ENCODE measurements at regions not wholly inside any gene's neighbourhood (a gene's known extent, or its start where the extent isn't known, plus 50 kb on each side); places are given as distances from the start of the nearest gene placed in this dataset.

DNA sequence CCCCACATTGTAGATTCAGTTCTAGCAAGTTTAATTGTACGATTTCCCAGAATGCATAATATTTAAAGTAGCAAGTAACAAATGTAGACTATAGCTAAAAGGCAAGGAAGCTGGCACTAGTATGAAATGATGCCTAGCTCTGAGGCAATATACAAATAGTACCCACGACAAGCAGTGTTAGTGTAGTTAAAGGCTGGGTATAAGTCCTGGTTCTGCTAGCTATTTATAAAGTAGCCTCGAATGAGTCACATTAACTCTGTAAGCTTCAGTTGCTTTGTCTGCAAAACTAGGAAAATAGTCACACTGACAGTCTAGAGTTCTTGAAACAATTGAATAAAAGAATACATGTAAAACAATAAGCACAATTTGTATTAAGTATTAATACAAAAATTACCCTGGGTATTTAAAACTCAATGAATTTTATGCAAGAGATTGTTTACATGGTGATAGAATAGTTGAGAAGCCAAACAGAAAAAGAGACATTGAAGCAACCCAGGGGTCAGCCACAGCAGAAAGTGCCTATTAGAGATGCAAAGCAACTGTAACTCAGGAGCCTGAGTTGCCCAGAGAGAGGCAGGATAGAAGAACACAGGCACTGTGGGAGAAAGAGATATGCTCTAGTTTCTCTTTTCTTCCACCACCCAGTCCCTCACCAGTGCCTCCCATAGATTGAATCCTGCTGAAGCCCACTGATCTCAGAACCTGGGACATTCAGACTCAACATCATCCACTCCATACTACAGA is 949.0 kb downstream of the C4orf33 start:
- TF ChIP-seq, protein P1, sequence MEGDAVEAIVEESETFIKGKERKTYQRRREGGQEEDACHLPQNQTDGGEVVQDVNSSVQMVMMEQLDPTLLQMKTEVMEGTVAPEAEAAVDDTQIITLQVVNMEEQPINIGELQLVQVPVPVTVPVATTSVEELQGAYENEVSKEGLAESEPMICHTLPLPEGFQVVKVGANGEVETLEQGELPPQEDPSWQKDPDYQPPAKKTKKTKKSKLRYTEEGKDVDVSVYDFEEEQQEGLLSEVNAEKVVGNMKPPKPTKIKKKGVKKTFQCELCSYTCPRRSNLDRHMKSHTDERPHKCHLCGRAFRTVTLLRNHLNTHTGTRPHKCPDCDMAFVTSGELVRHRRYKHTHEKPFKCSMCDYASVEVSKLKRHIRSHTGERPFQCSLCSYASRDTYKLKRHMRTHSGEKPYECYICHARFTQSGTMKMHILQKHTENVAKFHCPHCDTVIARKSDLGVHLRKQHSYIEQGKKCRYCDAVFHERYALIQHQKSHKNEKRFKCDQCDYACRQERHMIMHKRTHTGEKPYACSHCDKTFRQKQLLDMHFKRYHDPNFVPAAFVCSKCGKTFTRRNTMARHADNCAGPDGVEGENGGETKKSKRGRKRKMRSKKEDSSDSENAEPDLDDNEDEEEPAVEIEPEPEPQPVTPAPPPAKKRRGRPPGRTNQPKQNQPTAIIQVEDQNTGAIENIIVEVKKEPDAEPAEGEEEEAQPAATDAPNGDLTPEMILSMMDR (IDR thresholded peaks at IDR 0.05; ENCODE audit: low read depth, low read length): no peak
- TF ChIP-seq EZH2phosphoT487 (IDR thresholded peaks at IDR 0.05; ENCODE audit: low read depth): no peak

Data from OCI-LY3 (cell line).